Gastroesophageal sphincter (tissue), 4 donors: ENCODE measurements at regions not wholly inside any gene's neighbourhood (a gene's known extent, or its start where the extent isn't known, plus 50 kb on each side); places are given as distances from the start of the nearest gene placed in this dataset.

Experiments
- ATAC-seq: fragments of 150-250 bp; one replicate; pipeline ENCODE4 v1.9.1; 2016; ENCODE audit warnings: mild to moderate bottlenecking, moderate library complexity
- H3K27ac ChIP-seq, 4 donors: fragments of 200-600 bp; sonication (generic) in 3 of 4; 1 replicate in 3 of 4; 2 replicates in 1 of 4; pipeline ENCODE4 v1.5.1; 2016 to 2019
- H3K27me3 ChIP-seq: fragments of 200-600 bp; sonication (generic); one replicate; pipeline ENCODE4 v1.5.1; 2019
- H3K36me3 ChIP-seq, 2 donors: fragments of 200-600 bp; sonication (generic); one replicate each; pipeline ENCODE4 v1.5.1; 2019; ENCODE audit warnings: control low read depth in 1 of 2
- H3K4me1 ChIP-seq, 3 donors: fragments of 200-600 bp; sonication (generic); 1 replicate in 2 of 3; 2 replicates in 1 of 3; pipeline ENCODE4 v1.5.1; 2016 to 2019; ENCODE audit warnings: control low read depth in 2 of 3
- H3K4me3 ChIP-seq, 2 donors: fragments of 200-600 bp; sonication (generic); one replicate each; pipeline ENCODE4 v1.5.1; 2019; ENCODE audit warnings: mild to moderate bottlenecking in 1 of 2, moderate library complexity in 1 of 2
- H3K9me3 ChIP-seq, 3 donors: fragments of 200-600 bp; sonication (generic); one replicate each; pipeline ENCODE4 v1.5.1; 2017 to 2019; ENCODE audit warnings: control low read depth in 2 of 3
- CTCF ChIP-seq, 4 experiments: fragments of 200-600 bp in 2 of 4; fragments of 450-650 bp in 2 of 4; sonication (generic) in 1 of 4; IDR thresholded peaks; one replicate each; pipeline ENCODE4 v1.5.1; 2017 to 2019; ENCODE audit warnings: antibody characterized with exemption in 4 of 4, mild to moderate bottlenecking in 2 of 4, moderate library complexity in 2 of 4
- EP300 ChIP-seq: sonication (generic); formaldehyde crosslinking; IDR thresholded peaks from one replicate; pipeline ENCODE4 v1.6.1; 2017; ENCODE audit warnings: antibody characterized with exemption, mild to moderate bottlenecking
- POLR2A ChIP-seq, 2 donors: fragments of 450-650 bp; IDR thresholded peaks; one replicate each; pipeline ENCODE4 v1.6.1; 2017; ENCODE audit warnings: antibody characterized with exemption in 2 of 2, mild to moderate bottlenecking in 2 of 2, moderate library complexity in 1 of 2
- POLR2AphosphoS5 ChIP-seq: sonication (generic); formaldehyde crosslinking; IDR thresholded peaks from one replicate; pipeline ENCODE4 v1.6.1; 2017; ENCODE audit warnings: antibody characterized with exemption
- WGBS, 2 donors: methylation state at CpG; one replicate each; pipeline ENCODE4 v1.1.5; 2018; ENCODE audit warnings: low coverage in 1 of 2; 5-methylcytosine and 5-hydroxymethylcytosine counted together

GRCh38 chr12:78797196-78797931, 67.2 kb upstream of the SYT1 start:
- WGBS, 2 donors = 92 to 93% methylated on average over 2 of the region's 2 CpGs
- no peak for ATAC-seq
- H3K4me3 ChIP-seq = no peak overlapping the region
- no peaks in the 10 kb centered on the region for H3K27me3 ChIP-seq
- no peaks in the 10 kb centered on the region for H3K36me3 ChIP-seq
- no peak overlapping the region for H3K27ac ChIP-seq
- no peaks in the 10 kb centered on the region for H3K4me1 ChIP-seq
- no peaks in the 10 kb centered on the region for H3K9me3 ChIP-seq
- TF ChIP-seq EP300 = no peak
- TF ChIP-seq CTCF (IDR thresholded peaks at IDR 0.05) = no peak
- no peak for TF ChIP-seq POLR2A (IDR thresholded peaks at IDR 0.05)
- TF ChIP-seq POLR2AphosphoS5 = no peak

- no peaks in the 10 kb centered on the region for H3K27me3 ChIP-seq
- ATAC-seq = no peak
- WGBS, 2 donors = 86 to 100% methylated on average over 1 of the region's 1 CpG
- H3K4me3 ChIP-seq = no peak overlapping the region
- H3K27ac ChIP-seq = no peak overlapping the region
- TF ChIP-seq POLR2AphosphoS5 (no peak), POLR2A (IDR thresholded peaks at IDR 0.05) (no peak), EP300 (no peak)
- no peaks in the 10 kb centered on the region for H3K9me3 ChIP-seq
- no peaks in the 10 kb centered on the region for H3K4me1 ChIP-seq
- H3K36me3 ChIP-seq = no peaks in the 10 kb centered on the region
These were observed 64.9 kb upstream of the SYT1 start for GRCh38 chr12:78799649-78800048.

GRCh38 chr12:78802593-78802992, 62.0 kb upstream of the SYT1 start:
- Histone ChIP-seq H3K4me3 (no peak overlapping the region), H3K27ac (no peak overlapping the region), H3K27me3 (no peaks in the 10 kb centered on the region), H3K4me1 (no peaks in the 10 kb centered on the region), H3K36me3 (no peaks in the 10 kb centered on the region), H3K9me3 (no peaks in the 10 kb centered on the region)
- 44 to 72% methylated on average over 3 of the region's 3 CpGs for WGBS, 2 donors
- no peak for TF ChIP-seq POLR2A (IDR thresholded peaks at IDR 0.05)
- TF ChIP-seq CTCF (IDR thresholded peaks at IDR 0.05) = no peak
- no peak for TF ChIP-seq POLR2AphosphoS5
- TF ChIP-seq EP300 = no peak
- ATAC-seq = no peak

- Histone ChIP-seq H3K27ac (no peak overlapping the region), H3K27me3 (no peaks in the 10 kb centered on the region), H3K9me3 (no peaks in the 10 kb centered on the region), H3K4me3 (no peak overlapping the region), H3K4me1 (no peaks in the 10 kb centered on the region), H3K36me3 (no peaks in the 10 kb centered on the region)
- no peak for TF ChIP-seq POLR2A (IDR thresholded peaks at IDR 0.05)
- 71 to 96% methylated on average over 21 to 39 of the region's 39 CpGs for WGBS, 2 donors
- ATAC-seq = no peak
These were observed 60.3 kb upstream of the SYT1 start for GRCh38 chr12:78804262-78804661.
